K562 (cell line): ENCODE measurements at regions not wholly inside any gene's neighbourhood (a gene's known extent, or its start where the extent isn't known, plus 50 kb on each side); places are given as distances from the start of the nearest gene placed in this dataset.

Experiments used
- ATF2 ChIP-seq: sonication (generic); formaldehyde crosslinking; IDR thresholded peaks from 2 replicates; pipeline ENCODE4 v1.8.1; 2022; ENCODE audit warnings: missing genetic modification reagents
- EP300 ChIP-seq: IDR thresholded peaks from 2 replicates; pipeline ENCODE4 v1.6.1; 2012; ENCODE audit warnings: low read length, improper control_type of control experiment
- NELFE ChIP-seq: IDR thresholded peaks from 2 replicates; pipeline ENCODE4 v1.6.1; 2011; ENCODE audit warnings: mild to moderate bottlenecking; ENCODE audit not compliant: insufficient read depth, insufficient read length
- RBBP5 ChIP-seq: fragments of 200-600 bp; sonication (generic); IDR thresholded peaks from 2 replicates; pipeline ENCODE4 v1.6.1; 2012; ENCODE audit warnings: borderline replicate concordance, mild to moderate bottlenecking, low read length, control low read depth, inconsistent platforms; ENCODE audit not compliant: insufficient read depth, poor library complexity, severe bottlenecking
- RBM39 ChIP-seq: fragments of 200-400 bp; formaldehyde crosslinking; optimal IDR thresholded peaks from 2 replicates; pipeline ENCODE3; 2018; ENCODE audit warnings: low read depth, low read length
- REST ChIP-seq, 2 experiments: fragments of 450-650 bp; formaldehyde crosslinking in 1 of 2; IDR thresholded peaks; 2 replicates each; pipeline versions ENCODE4 v1.4.0 to v1.6.1; 2014 to 2020; ENCODE audit warnings: mild to moderate bottlenecking in 2 of 2, borderline replicate concordance in 1 of 2, low read depth in 1 of 2
- SRSF9 ChIP-seq: fragments of 200-400 bp; formaldehyde crosslinking; IDR thresholded peaks from 2 replicates; pipeline ENCODE4 v1.6.1; 2017; ENCODE audit warnings: low read depth, low read length, borderline replicate concordance
- ZBTB5 ChIP-seq: fragments of 450-650 bp; IDR thresholded peaks from 2 replicates; pipeline ENCODE4 v1.6.1; 2017; ENCODE audit warnings: antibody characterized with exemption
- ZNF217 ChIP-seq: sonication (generic); formaldehyde crosslinking; IDR thresholded peaks from 2 replicates; pipeline ENCODE4 v1.8.0; 2022; ENCODE audit warnings: mild to moderate bottlenecking, missing genetic modification reagents

- no peak for TF ChIP-seq REST (IDR thresholded peaks at IDR 0.05; ENCODE audit: borderline replicate concordance)
- no peak for TF ChIP-seq REST (CRISPR knock-in tag; IDR thresholded peaks at IDR 0.05; ENCODE audit: low read depth)
- TF ChIP-seq EP300, result no peak
- no peak for TF ChIP-seq NELFE
- no peak for TF ChIP-seq ZNF217 (CRISPR knock-in tag)
- no peak for TF ChIP-seq RBBP5
- TF ChIP-seq SRSF9, result no peak
- TF ChIP-seq ATF2, result no peak
- no peak for TF ChIP-seq RBM39
- TF ChIP-seq ZBTB5, result no peak
Observed at GRCh38 chr6:3627956-3628835, 123.3 kb downstream of the PXDC1 start (continued).
